Stimulated activated CD4-positive, alpha-beta T cell treated with anti-CD3 and anti-CD28 coated beads, TNF-alpha, amount 100 ng/mL, for 48 hours (primary cell): ENCODE measurements at regions not wholly inside any gene's neighbourhood (a gene's known extent, or its start where the extent isn't known, plus 50 kb on each side); places are given as distances from the start of the nearest gene placed in this dataset.

Source experiments
- DNase-seq, 3 donors: peaks; one replicate each; pipeline ENCODE4 v3.0.0-alpha.2; 2020; ENCODE audit warnings: low read depth in 3 of 3

- no peak for DNase-seq
These were observed 116.0 kb upstream of the ANKRD1 start for GRCh38 chr10:91036807-91037411.

GRCh38 chr10:91038971-91039370 is 118.1 kb upstream of the ANKRD1 start:
- no peak for DNase-seq

GRCh38 chr10:91040343-91040742 is 119.5 kb upstream of the ANKRD1 start:
- no peak for DNase-seq

- DNase-seq = no peak
These were observed 121.2 kb upstream of the ANKRD1 start for GRCh38 chr10:91042069-91042468.

- DNase-seq = no peak
These were observed 122.5 kb upstream of the ANKRD1 start for GRCh38 chr10:91043173-91043910.

- no peak for DNase-seq
These were observed 126.0 kb upstream of the ANKRD1 start for GRCh38 chr10:91046869-91047268.

GRCh38 chr10:91048380-91048779 is 127.5 kb upstream of the ANKRD1 start:
- DNase-seq = no peak

- no peak for DNase-seq
These were observed 128.6 kb upstream of the ANKRD1 start for GRCh38 chr10:91049296-91049987.

GRCh38 chr10:91049988-91050360 is 129.1 kb upstream of the ANKRD1 start:
- DNase-seq = no peak

GRCh38 chr10:91050371-91051034 is 129.6 kb upstream of the ANKRD1 start:
- DNase-seq = no peak

GRCh38 chr10:91051829-91052228 is 130.9 kb upstream of the ANKRD1 start:
- no peak for DNase-seq

GRCh38 chr10:91054325-91054724 is 133.4 kb upstream of the ANKRD1 start:
- DNase-seq = no peak

- no peak for DNase-seq
These were observed 140.3 kb upstream of the ANKRD1 start for GRCh38 chr10:91061187-91061586.

GRCh38 chr10:91061608-91062007 is 140.7 kb upstream of the ANKRD1 start:
- DNase-seq = no peak

- DNase-seq = no peak
These were observed 141.2 kb upstream of the ANKRD1 start for GRCh38 chr10:91062091-91062490.

- DNase-seq = no peak
These were observed 148.7 kb upstream of the PCGF5 start for GRCh38 chr10:91071786-91072185.

- no peak for DNase-seq
These were observed 147.0 kb upstream of the PCGF5 start for GRCh38 chr10:91073286-91073979.

GRCh38 chr10:91076991-91077548 is 143.4 kb upstream of the PCGF5 start:
- no peak for DNase-seq

- DNase-seq = no peak
These were observed 142.9 kb upstream of the PCGF5 start for GRCh38 chr10:91077549-91078071.

- no peak for DNase-seq
These were observed 139.7 kb upstream of the PCGF5 start for GRCh38 chr10:91080776-91081175.

GRCh38 chr10:91082447-91082846 is 138.0 kb upstream of the PCGF5 start:
- no peak for DNase-seq
